ENCODE measurements at regions not wholly inside any gene's neighbourhood (a gene's known extent, or its start where the extent isn't known, plus 50 kb on each side); places are given as distances from the start of the nearest gene placed in this dataset.
A peak's percentile ranks its signal among the peaks of the same experiment; 100 is the strongest.
"Not testable (repeated sequence)": the region's sequence is repeated elsewhere in the genome, so short reads cannot be mapped to it uniquely, and the experiment has no call there.

DNA sequence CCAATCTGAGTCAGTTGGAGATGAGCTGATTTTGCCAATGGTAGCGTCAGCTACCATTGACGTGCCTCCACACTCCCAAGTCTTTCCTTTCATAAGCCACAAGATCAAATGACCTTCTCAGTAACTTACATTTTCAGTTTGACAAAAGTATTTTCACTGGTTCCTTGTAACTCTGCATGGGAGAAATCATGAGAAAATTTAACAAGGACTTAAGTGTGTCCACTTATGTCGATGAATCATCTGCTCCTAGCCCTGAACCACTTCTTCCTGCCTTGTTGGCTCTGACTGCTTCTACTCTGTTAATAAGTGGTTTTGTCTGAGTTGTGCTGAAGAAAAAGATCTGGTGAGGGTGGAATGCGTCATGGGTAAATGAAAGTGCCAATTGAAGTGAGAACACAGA is 101.2 kb downstream of the NFKBIZ start:
- no peak for DNase-seq (ENCODE audit: low read depth in 2 of 2)

DNA sequence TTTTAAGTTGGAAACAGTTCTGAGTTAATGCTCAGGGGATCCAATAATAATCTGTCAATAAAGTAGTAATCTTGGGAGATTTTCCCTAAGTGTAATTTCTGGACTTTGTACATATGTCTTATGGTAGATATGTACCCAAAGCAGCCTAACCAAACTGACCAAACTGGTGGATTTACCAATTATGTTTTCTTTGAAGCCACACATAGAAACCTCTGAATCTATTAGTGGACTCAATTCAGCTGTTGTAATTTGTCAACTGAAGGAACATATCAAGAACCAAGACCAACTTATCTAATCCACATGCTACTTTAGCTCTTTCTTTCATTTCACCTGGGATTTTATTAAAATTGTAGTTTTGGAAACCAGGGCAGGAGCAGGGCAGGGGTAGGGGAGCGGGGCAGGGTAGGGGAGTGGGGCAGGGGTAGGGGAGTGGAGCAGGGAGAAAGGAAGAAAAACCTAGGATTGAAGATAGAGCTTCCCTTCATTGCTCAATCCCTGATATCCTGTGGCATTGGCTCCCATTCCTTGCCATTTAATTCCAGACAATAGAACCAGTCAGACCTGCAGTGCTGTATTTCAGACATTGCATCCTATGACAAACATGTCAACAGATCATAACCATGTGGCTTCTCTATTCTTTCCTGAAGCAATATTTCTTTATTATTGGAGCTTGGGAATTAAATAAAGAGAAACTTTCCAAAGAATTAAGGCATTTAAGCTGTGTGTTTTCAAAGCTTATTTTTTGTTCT is 101.8 kb downstream of the NFKBIZ start:
- DNase-seq (ENCODE audit: low read depth in 2 of 2) = no peak

DNA sequence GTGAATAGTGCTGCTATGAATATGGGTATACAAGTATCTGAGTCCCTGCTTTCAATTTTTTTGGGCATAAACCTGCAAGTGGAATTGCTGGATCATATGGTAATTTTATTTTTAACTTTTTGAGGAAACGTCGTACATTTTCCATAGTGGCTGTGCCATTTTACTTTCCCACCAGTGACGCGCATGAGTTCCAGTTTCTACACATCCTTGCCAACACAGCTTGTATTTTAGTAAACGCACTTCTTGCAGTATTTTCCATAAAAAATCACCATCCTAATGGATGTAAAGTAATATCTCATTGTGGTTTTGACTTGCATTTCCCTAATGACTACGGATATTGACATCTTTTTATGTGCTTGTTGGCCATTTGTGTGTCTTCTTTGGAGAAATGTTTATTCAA is 105.0 kb downstream of the NFKBIZ start:
- no peak for DNase-seq (ENCODE audit: low read depth in 2 of 2)

DNA sequence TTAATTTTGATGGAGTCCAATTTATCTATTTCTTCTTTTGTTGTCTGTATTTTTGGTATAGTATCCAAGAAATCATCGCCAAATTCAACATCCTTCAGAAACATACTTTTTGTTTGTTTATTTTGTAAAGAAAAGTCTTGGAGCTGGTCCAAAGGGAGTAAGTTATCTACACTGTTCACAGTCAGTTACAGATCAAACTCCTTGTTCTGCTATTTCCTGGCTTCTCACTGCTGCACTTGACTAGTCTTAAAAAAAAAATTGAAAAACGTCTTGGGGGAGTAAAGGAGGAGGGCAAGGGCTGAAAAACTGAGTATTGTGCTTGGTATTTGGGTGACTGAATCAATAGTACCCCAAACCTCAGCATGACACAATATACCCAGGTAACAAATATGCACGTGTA is 105.6 kb downstream of the NFKBIZ start:
- no peak for DNase-seq (ENCODE audit: low read depth in 2 of 2)

DNA sequence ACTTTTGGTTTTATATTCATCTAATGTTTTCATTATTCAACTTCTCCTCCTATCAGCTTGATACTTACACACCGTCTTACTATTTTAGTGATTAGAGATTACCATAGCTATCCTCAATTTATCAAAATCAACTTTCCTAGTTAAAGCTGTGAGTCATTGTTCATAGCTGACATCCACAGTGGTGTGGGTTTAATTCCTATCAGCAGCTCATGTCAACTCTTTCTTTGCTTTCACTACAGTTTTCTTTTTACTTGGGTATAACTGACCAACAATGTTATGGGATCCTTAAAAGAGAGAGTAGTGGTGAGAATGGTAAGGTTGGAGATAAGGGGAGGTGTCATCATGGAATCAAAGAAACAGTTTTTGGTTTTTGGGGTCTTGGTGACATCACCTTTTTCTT is 112.7 kb downstream of the NFKBIZ start:
- DNase-seq (ENCODE audit: low read depth in 2 of 2) = no peak

DNA sequence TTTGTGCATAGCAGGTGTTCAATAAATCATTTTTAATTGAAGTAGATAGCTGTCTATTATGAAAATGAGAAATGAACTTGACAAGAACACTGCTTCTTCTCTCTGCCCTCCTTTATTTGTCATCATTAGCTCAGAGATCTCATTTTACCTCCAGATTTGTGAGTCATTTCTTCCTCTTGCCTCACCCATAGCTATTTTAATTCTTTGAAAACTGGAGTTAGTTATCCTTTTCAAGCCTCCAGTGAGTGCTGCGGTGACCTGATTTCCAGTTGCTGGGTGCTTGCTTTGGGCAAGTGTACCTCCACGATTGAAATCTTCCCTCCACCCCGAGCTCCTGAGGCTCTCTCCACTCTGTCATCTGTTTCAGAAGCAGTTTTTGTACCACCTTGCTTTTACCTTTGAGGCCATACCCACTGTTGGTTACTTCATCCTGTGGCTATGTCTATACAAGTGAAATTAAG is 114.6 kb downstream of the NFKBIZ start:
- DNase-seq (ENCODE audit: low read depth in 2 of 2) = peak in 1 of 2 experiments; percentile 20

DNA sequence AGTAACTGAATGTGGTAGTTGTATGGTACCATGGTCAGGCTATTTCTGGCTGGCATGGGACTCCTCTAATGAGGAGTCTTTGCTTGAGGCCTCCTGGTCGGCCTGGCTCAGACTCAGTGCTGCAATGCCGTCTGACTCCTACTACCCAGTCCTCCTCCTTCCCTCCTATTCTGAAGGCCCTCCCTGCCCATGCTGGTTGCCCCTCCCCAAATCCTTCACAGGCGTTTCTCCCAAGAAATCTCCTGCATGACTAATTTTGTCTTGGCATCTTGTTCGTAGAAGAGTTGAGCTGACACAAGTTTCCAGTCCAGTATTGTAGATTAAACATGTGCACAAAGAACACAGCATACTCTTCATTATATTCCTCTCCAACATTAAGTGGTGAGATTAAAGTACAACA is 115.5 kb downstream of the NFKBIZ start:
- no peak for DNase-seq (ENCODE audit: low read depth in 2 of 2)

DNA sequence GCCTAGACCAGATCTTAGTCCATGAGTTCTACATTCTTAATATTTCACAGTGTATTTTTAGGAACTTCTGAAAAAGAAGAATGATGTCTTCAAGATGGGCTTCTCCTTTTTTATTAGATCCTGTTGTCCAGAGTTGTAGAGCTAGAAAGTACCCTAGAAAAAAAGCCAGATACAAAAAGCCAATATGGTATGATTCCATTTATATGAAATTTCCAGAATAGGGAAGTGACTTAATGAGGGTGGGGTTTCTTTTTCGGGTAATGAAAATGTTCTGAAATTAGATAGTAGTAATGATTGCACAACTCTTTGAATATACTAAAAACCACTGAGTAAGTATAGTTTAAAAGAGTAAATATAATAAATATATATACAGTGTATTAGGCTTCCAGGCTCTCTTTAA is 116.9 kb downstream of the NFKBIZ start:
- DNase-seq (ENCODE audit: low read depth in 2 of 2) = no peak

DNA sequence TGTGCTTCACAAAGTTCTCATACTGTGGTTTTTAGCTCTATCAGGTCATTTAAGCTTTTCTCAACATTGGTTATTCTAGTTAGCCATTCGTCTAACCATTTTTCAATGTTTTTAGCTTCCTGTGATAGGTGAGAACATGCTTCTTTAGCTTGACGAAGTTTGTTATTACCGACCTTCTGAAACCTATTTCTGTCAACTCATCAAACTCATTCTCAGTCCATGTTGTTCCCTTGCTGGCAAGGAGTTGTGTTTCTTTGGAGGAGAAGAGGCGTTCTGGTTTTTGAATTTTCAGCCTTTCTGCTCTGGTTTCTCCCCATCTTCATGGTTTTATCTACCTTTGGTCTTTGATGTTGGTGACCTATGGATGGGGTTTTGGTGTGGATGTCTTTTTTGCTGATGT is 120.9 kb downstream of the NFKBIZ start:
- no peak for DNase-seq (ENCODE audit: low read depth in 2 of 2)

DNA sequence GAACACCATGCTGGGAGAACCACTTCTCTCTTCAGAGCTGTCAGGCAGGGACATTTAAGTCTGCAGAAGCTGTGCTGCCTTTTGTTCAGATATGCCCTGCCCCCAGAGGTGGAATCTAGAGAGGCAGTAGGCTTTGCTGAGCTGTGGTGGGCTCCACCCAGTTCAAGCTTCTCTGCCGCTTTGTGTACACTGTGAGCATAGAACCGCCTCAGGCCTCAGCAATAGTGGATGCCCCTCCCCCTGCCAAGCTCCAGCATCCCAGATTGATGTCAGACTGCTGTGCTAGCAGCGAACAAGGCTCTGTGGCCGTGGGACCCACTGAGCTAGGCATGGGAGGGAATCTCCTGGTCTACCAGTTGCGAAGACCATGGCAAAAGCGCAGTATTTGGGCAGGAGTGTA is 121.6 kb downstream of the NFKBIZ start:
- DNase-seq (ENCODE audit: low read depth in 2 of 2) = no peak

DNA sequence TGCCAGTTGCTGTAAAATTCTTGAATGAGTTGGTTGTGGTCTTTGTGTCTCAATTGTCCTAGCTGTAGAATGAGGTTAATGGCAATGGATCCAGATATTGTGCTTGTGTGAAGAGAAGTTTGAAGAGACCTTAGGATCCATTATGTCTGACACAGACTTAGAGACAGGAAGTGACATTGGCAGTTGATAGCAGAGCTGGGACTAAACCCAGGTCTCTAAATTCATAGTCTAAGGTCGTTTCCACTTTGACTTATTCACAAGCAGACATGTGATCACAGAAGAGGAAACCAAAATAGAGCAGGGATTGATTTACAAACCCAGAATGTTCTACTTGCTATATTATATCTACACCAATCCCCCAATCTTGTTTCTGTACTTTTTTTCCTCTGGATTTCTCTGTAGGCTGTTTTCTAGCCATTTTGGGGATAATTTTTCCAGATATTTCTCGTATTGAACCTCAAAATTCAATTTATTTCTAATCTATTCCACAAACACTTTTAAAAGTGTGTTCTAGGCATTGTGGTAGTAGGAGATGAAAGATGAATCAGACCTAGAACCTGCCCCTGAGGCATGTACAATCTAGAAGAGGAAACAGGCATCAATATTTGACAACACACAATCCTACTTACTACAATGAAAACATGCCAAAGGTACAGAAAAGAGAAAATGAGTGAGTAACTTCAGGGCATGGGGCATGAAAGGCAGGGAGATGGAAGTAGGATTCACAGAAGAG is 123.3 kb downstream of the NFKBIZ start:
- DNase-seq (ENCODE audit: low read depth in 2 of 2) = no peak

DNA sequence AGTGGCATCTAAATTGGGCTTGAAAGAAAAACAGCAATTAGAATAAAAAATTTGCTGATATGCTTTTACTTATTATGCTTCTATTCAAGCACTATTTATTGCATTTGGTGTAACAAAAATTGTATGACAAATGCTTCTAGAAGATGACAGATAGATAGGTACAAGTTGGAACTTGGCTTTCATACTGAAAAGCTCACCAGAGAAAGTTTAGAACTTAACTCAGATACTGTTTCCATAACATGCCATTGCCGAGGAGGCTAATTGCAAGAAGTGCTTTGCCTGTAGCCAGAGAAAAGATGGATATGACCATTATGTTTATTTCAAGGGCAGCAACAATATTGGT is 123.8 kb downstream of the NFKBIZ start:
- no peak for DNase-seq (ENCODE audit: low read depth in 2 of 2)

DNA sequence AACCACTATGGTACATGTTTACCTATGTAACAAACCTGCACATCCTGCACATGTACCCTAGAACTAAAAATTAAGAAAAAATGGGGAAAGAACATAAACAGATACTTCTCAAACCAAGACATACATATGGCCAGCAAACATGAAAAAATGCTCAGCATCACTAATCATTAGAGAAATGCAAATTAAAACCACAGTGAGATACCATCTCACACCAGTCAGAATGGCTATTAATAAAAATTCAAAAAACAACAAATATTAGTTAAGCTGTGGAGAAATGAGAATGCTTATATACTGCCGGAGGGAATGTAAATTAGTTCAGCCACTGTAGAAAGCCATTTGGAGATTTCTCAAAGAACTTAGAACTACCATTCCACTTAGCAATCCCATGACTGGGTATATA is 126.1 kb downstream of the NFKBIZ start:
- not testable (repeated sequence) for DNase-seq (ENCODE audit: low read depth in 2 of 2)

DNA sequence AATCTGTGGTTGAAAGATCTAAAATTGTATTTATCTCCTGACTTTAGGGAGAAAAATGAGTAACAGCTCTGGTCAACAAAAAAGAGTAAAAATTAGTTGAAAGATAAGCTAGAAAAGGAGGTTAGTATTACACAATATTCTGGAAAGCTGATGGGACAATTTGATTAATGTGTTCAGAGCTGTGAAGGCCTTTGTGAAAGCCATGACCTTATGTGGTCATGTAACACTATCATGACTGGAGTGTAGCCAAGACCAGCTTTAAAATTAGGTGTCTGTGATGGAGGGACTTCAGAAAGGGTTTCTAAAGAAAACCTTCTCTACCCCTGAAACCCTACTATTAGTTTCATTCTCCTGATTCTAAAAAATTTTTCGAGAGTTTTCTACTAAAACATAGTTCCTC is 127.2 kb downstream of the NFKBIZ start:
- DNase-seq (ENCODE audit: low read depth in 2 of 2) = no peak

DNA sequence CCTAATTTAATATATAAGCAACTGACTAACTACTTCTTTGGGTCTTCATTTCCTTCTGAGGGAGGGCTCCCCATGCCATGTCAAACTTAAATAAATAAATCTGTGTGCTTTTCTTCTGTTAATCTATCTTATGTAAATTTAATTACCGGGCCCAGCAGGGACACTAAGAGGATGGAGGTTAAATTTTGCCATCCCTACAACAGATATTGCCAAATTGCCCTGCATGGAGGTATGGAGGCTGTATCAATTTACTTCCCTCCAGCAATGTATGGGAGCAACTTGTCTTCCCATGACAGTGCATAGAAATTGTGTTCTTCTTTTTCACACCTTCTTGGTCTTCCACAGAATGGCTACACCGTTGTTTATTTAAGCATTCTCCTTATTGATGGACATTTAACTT is 129.0 kb downstream of the NFKBIZ start:
- DNase-seq (ENCODE audit: low read depth in 2 of 2) = no peak

DNA sequence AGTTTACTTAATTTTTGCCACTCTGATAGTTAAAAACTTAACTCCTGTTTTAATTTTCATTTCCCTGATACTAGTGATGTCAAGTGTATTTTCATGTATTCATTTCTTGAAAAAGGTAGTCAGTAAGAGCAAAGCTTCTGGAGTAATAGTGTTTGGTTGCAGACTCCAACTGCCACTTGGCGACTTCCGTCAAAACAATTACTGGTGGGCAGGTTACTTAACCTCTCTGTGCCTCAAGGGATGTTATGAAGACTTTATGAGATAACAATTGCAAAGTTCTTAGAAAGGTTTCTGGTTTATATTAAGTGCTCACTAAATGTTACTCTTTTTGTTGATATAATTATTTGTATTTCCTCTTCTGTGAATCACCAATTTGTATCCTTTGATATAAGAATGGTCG is 129.7 kb downstream of the NFKBIZ start:
- DNase-seq (ENCODE audit: low read depth in 2 of 2) = no peak

DNA sequence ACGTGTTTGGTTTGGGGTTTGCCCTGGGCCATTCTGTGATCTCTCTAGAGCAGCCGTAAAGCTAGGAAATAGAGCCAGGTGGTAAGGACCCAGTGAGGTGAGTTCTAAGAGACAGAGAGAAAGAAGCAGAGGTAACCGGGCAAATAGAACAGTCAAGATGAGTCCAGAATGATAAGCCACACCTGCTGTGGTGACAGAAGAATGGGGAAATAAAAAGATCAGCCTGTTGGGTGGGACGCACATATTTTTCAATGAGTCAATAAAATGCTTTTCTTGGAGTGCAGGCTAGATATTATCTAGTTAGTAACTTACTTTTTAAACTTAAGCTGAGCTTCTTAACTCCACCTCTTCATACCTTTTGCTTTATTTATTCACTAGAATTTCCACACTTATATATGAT is 135.0 kb downstream of the NFKBIZ start:
- no peak for DNase-seq (ENCODE audit: low read depth in 2 of 2)

DNA sequence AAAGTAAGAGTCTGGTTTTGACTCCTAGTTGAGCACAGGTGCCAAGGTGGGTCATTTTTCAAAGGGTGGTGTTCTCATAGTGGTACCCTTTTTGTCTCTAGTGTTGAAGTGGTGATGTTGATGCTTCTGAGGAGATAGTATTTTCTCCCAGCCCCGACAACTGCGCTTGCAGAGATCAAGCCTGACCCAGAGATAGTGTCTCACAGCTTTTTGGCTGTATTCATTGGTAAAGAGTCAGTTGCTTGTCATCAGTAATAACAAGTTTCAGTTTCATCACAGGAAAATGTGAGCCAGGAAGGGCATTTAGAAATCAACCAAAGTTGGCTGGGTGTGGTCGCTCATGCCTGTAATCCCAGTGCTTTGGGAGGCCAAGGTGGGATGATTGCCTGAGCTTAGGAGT is 139.3 kb downstream of the NFKBIZ start:
- no peak for DNase-seq (ENCODE audit: low read depth in 2 of 2)

DNA sequence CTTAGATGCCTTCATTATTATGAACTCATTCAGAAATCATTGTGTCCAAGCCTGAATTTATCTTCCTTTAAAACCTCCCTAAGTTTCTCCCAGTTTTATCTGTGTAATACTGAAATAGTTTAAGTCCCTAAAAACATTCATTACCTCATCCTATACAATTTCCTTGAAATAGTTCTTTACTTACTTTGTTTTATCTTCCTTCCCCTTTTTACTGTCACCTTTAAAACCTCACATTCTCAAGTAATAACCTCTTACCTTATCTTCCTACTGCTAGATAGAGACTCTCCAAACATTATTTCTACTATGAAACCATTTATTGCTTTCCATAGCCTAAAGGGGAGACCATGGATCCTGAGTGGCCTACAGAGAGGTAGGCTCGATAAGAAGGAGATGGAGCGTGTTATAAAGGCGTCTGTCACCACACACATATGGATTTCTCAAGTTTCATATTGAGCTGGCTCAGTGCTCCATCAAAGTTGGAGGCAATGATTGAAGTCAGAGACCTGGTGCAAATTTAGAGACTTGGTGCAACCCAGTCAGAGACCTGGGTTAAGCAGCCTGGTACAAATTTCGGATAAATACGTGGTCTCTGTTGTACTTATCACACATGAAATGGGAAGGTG is 140.4 kb downstream of the NFKBIZ start:
- no peak for DNase-seq (ENCODE audit: low read depth in 2 of 2)

DNA sequence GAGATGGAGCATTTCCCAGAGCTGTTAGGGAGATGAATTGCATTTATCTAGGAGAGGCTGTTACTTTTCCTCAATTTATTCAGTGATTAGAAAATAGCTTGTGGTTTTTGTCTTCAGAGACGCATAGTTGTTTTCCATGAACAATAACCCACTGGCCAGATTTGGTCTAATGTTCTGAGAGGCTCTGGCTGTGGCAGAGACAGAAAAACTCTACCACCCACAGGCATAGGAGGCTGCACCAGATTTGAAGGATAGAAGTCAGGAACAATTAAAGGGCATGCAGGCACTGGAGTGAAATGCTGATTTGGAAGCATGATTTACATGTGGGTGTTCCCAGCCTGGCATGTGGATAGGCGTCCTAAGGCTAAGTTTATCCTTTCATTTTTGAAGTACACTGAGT is 143.5 kb downstream of the NFKBIZ start:
- DNase-seq (ENCODE audit: low read depth in 2 of 2) = no peak

DNA sequence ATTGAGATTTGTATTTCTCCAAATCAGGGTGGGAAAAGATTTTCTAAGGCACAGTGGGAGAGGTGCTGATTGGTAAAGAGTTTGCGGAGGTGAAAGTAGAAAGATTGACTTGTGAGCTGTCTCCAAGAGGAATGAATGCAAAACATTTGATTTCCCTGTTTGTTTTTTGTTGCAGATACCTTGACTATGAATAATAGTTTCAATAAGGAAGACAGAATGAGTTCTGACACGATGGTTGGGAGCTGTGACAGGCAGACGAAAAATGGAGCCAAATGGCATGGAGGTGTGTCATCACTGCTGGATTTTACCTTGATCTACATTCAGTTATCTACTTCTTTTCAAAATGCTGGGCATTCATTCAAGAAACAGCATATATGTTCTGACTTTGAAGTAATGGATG is 145.1 kb downstream of the NFKBIZ start:
- DNase-seq (ENCODE audit: low read depth in 2 of 2) = no peak

DNA sequence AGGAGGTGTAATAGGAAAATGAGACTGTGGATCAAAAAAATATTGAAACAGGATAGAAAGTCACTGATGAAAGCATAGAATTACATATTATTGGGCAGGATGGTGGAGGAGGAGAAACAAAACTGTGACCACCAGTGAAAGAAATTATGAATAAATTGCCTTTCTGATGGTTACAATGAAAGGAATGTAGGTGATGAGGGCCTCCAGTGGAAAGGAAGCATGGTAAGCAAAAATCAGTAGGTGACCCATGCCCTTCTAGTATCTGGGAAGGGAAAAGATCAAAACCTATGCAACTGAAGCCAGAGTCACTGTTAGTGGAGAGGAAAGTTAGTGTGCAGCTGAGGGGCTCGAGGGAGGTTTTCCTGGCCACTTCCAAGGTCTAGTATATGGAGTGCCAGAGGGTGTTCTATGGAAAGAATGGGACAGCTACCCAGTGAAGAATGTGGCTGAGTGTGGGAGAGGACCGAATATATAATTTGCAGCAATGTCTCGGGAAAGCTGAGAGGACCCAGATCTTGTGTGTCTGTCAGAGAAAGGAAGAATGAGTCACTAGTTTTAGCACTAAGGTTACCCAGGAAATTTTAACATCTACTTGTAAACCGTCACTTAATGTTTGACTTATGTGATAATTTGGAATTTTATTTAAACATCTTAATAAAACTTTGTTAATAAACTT is 146.2 kb downstream of the NFKBIZ start:
- DNase-seq (ENCODE audit: low read depth in 2 of 2) = no peak

DNA sequence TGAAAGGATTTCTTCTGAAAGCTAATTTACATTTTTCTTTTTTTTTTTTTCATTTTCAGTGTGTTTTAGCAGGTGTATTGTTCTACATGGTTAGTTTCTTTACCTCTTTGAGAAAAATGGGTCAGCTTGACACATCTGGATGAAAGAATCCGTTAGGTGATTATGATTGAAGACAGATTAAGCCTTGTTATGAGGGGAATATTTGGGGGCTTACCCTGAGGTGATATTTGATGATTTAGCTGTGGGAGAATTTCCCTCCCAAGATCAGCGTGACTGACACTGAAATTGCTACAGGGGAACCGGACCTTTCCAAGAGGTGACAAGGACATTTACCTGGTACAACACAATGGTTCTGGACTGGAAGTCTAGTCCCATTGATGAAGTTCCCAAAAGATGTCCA is 147.5 kb downstream of the NFKBIZ start:
- DNase-seq (ENCODE audit: low read depth in 2 of 2) = no peak
